Transverse colon (tissue), 4 donors: ENCODE measurements at regions not wholly inside any gene's neighbourhood (a gene's known extent, or its start where the extent isn't known, plus 50 kb on each side); places are given as distances from the start of the nearest gene placed in this dataset.

ENCODE experiments used
- DNase-seq: peaks from one replicate; pipeline ENCODE4 v3.0.0-alpha.2; 2019
- H3K27ac ChIP-seq, 4 donors: fragments of 200-600 bp; sonication (generic); 2 replicates each; pipeline ENCODE4 v1.5.1; 2016 to 2018; ENCODE audit warnings: inconsistent platforms in 4 of 4
- H3K27me3 ChIP-seq: fragments of 200-600 bp; sonication (generic); 2 replicates; pipeline ENCODE4 v1.5.1; 2017; ENCODE audit warnings: inconsistent platforms
- H3K36me3 ChIP-seq, 4 donors: fragments of 200-600 bp; sonication (generic); 2 replicates each; pipeline ENCODE4 v1.5.1; 2017 to 2019; ENCODE audit warnings: inconsistent platforms in 4 of 4
- H3K4me1 ChIP-seq, 4 donors: fragments of 200-600 bp; sonication (generic); 2 replicates each; pipeline ENCODE4 v1.5.1; 2017 to 2020; ENCODE audit warnings: inconsistent platforms in 4 of 4
- H3K4me3 ChIP-seq, 4 donors: fragments of 200-600 bp; sonication (generic); 1 replicate in 1 of 4; 2 replicates in 3 of 4; pipeline versions ENCODE4 v1.5.1 to v1.6.1; 2017 to 2019; ENCODE audit warnings: inconsistent platforms in 4 of 4
- H3K9me3 ChIP-seq, 2 donors: fragments of 200-600 bp; sonication (generic); 2 replicates each; pipeline ENCODE4 v1.5.1; 2017 to 2019; ENCODE audit warnings: inconsistent platforms in 2 of 2
- CTCF ChIP-seq, 5 experiments: fragments of 200-600 bp in 3 of 5; fragments of 450-650 bp in 2 of 5; sonication (generic) in 3 of 5; IDR thresholded peaks; 1 replicate in 2 of 5; 2 replicates in 3 of 5; pipeline ENCODE4 v1.5.1; 2016 to 2017; ENCODE audit warnings: antibody characterized with exemption in 5 of 5, inconsistent platforms in 3 of 5, mild to moderate bottlenecking in 2 of 5, moderate library complexity in 1 of 5
- EP300 ChIP-seq: sonication (generic); formaldehyde crosslinking; IDR thresholded peaks from one replicate; pipeline ENCODE4 v1.6.1; 2017; ENCODE audit warnings: antibody characterized with exemption, low read depth
- POLR2A ChIP-seq: fragments of 450-650 bp; IDR thresholded peaks from one replicate; pipeline ENCODE4 v1.6.1; 2016; ENCODE audit warnings: antibody characterized with exemption, mild to moderate bottlenecking, moderate library complexity
- POLR2AphosphoS5 ChIP-seq, 3 donors: sonication (generic); formaldehyde crosslinking; IDR thresholded peaks; one replicate each; pipeline ENCODE4 v1.6.1; 2016; ENCODE audit warnings: antibody characterized with exemption in 3 of 3
- WGBS, 2 donors: methylation state at CpG; one replicate each; pipeline ENCODE4 v1.1.5; 2018; ENCODE audit warnings: low coverage in 1 of 2; 5-methylcytosine and 5-hydroxymethylcytosine counted together
- in situ Hi-C, 4 donors: fragments of 200-750 bp; cut with MboI; loops; one replicate each; pipeline versions ENCODE4 v1.15.0 to v1.15.1; 2017; ENCODE audit warnings: low sequenced_read_pairs in 3 of 4, low pct_ligation_motif_present in 1 of 4, low pct_unique_long_range_greater_than_20kb in 1 of 4
- intact Hi-C: fragments of 100-400 bp; cut with DNase I; formaldehyde crosslinking; loops from one replicate; pipeline ENCODE4 v1.15.1; 2023; ENCODE audit warnings: low total_unique reads

DNA sequence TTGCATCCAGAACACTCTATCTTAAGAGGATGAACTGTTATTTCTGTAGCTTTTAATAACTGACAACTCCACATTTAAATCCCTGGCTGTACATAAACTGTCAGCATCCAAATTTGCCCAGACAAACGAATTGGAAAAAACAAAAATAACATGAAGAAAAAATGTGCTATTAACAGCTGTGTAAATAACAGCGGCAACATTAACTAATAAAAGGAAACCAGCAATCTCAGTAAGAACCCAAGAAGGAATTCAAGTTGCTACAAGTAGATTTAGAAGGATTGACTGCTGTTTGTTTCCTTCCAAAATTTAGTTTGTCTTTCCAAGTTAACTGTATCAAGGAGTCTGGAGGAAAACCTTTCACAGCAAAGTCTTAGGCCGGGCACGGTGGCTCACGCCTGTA lies 550.6 kb upstream of the MDFIC2 start:
- Histone ChIP-seq H3K27me3 (no peaks in the 10 kb centered on the region), H3K4me3 (no peak overlapping the region), H3K36me3 (no peaks in the 10 kb centered on the region), H3K4me1 (no peaks in the 10 kb centered on the region), H3K27ac (no peak overlapping the region), H3K9me3 (no peaks in the 10 kb centered on the region)
- WGBS, 2 donors: 53 to 79% methylated on average over 2 to 5 of the region's 5 CpGs
- intact Hi-C loops: no loop called here
- DNase-seq: no peak
- no peak for TF ChIP-seq POLR2A
- TF ChIP-seq EP300: no peak
- no peak for TF ChIP-seq POLR2AphosphoS5 (IDR thresholded peaks at IDR 0.05)
- no peak for TF ChIP-seq CTCF (IDR thresholded peaks at IDR 0.05)
- in situ Hi-C loops: no loop called here

DNA sequence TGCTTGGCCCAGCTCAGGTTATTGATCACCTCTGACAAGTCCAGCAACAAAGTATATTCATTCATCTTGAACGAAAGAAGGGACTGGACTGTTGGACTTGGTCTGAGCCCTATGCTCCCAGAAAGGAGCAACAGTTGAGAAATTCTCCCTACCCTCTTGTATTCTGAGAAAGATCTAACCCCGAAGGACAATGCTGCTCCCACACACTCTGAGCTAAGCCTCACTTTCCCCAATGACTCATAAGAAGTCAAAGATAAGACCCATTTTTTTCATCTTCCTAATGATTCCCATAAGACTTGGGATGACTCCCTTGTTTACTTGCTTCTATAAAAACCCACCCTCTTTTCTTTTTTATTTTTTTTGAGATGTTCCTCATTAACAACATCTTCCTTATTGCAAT lies 549.4 kb upstream of the MDFIC2 start:
- intact Hi-C loops: no loop called here
- no peak for DNase-seq
- TF ChIP-seq POLR2A (no peak), CTCF (IDR thresholded peaks at IDR 0.05) (no peak)
- Histone ChIP-seq H3K4me1 (no peaks in the 10 kb centered on the region), H3K27ac (no peak overlapping the region), H3K4me3 (no peak overlapping the region), H3K27me3 (no peaks in the 10 kb centered on the region), H3K9me3 (no peaks in the 10 kb centered on the region), H3K36me3 (no peaks in the 10 kb centered on the region)
- WGBS, 2 donors: 63 to 67% methylated on average over 2 of the region's 2 CpGs
- in situ Hi-C loops: no loop called here

- Histone ChIP-seq H3K27me3 (no peaks in the 10 kb centered on the region), H3K9me3 (no peaks in the 10 kb centered on the region), H3K27ac (no peak overlapping the region), H3K4me1 (no peaks in the 10 kb centered on the region), H3K4me3 (no peak overlapping the region), H3K36me3 (no peaks in the 10 kb centered on the region)
- DNase-seq: no peak
- intact Hi-C loops (no loop called here), in situ Hi-C loops (no loop called here)
- WGBS, 2 donors: 75 to 78% methylated on average over 2 of the region's 2 CpGs
- TF ChIP-seq POLR2AphosphoS5 (IDR thresholded peaks at IDR 0.05) (no peak), POLR2A (no peak), CTCF (IDR thresholded peaks at IDR 0.05) (no peak), EP300 (no peak)
Observed at GRCh38 chr3:70861234-70861633, 548.8 kb upstream of the MDFIC2 start.

DNA sequence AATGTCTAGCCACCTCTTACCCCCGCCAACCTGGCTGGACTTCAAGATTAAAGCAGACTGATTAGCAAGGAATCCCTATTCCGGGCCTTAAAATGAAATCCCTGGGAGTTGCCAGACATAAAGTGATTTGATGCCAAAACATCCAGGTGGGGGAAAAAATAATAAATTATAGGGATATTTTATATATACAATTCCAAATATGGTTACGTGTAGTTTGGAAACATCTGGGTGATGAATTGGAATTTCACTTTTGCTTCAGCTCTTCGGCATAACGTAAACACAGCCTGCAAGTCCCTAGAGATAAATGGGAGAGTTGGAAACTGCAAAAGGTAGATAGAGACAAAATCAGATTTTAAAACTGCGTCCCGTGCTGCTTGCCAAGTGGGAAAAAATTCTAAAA lies 545.5 kb upstream of the MDFIC2 start:
- in situ Hi-C loops: no loop called here
- Histone ChIP-seq H3K27ac (peak overlapping the region in 1 of 4 donors; percentile 17), H3K4me1 (no peaks in the 10 kb centered on the region), H3K36me3 (no peaks in the 10 kb centered on the region), H3K27me3 (no peaks in the 10 kb centered on the region), H3K9me3 (no peaks in the 10 kb centered on the region), H3K4me3 (no peak overlapping the region)
- no peak for DNase-seq
- TF ChIP-seq CTCF (IDR thresholded peaks at IDR 0.05): no peak
- no peak for TF ChIP-seq EP300
- TF ChIP-seq POLR2A: no peak
- TF ChIP-seq POLR2AphosphoS5 (IDR thresholded peaks at IDR 0.05): no peak
- 72 to 80% methylated on average over 7 of the region's 7 CpGs for WGBS, 2 donors
- intact Hi-C loops: no loop called here
